IMR-90 (cell line): ENCODE measurements at regions not wholly inside any gene's neighbourhood (a gene's known extent, or its start where the extent isn't known, plus 50 kb on each side); places are given as distances from the start of the nearest gene placed in this dataset.

Source experiments
- ATAC-seq: fragments of 200-7000 bp; cut with Tn5 transposase; 2 replicates; pipeline ENCODE4 v1.9.1; 2020; ENCODE audit warnings: low read depth, mild to moderate bottlenecking, moderate library complexity
- BruUV-seq: library from RNA; stranded (reverse); fragments of 400-500 nt; replicated peaks from 2 replicates; lab custom pipeline; 2021; lab: Mats Ljungman, UMichigan
- CTCF ChIA-PET: fragments of 300-600 bp; formaldehyde crosslinking; extraction: SDS; loops from one replicate; lab custom pipeline; 2021; ENCODE audit warnings: antibody characterized with exemption; lab: Yijun Ruan, JAX
- POLR2A ChIA-PET: fragments of 300-600 bp; sonication (Branson Sonifier 250); formaldehyde crosslinking; loops from one replicate; lab custom pipeline; 2022; ENCODE audit warnings: antibody characterized with exemption; ENCODE audit not compliant: unreplicated experiment; lab: Charles Lee
- DNase-seq: peaks from one replicate; pipeline ENCODE4 v3.0.0; 2013
- H2AFZ ChIP-seq: replicated peaks from 2 replicates; pipeline ENCODE3; 2013; ENCODE audit warnings: low read length, mild to moderate bottlenecking; ENCODE audit not compliant: poor library complexity
- H2AK5ac ChIP-seq: 2 replicates; pipeline ENCODE4 v1.6.1; 2013; ENCODE audit warnings: low read depth, low read length, inconsistent platforms
- H2AK9ac ChIP-seq: replicated peaks from 2 replicates; pipeline ENCODE3; 2013; ENCODE audit warnings: mild to moderate bottlenecking, low read depth, low read length, moderate library complexity; ENCODE audit not compliant: poor library complexity
- H2BK120ac ChIP-seq: 2 replicates; pipeline ENCODE4 v1.6.1; 2013; ENCODE audit warnings: low read depth, low read length, inconsistent platforms
- H2BK15ac ChIP-seq: 3 replicates; pipeline ENCODE4 v1.6.1; 2013; ENCODE audit warnings: low read depth, low read length, inconsistent platforms
- H2BK20ac ChIP-seq: 2 replicates; pipeline ENCODE4 v1.6.1; 2013; ENCODE audit warnings: low read depth, mild to moderate bottlenecking, inconsistent platforms, low read length, moderate library complexity
- H2BK5ac ChIP-seq: 2 replicates; pipeline ENCODE4 v1.6.1; 2013; ENCODE audit warnings: mild to moderate bottlenecking, low read depth, low read length, inconsistent platforms; ENCODE audit not compliant: poor library complexity, severe bottlenecking
- H3K14ac ChIP-seq: replicated peaks from 2 replicates; pipeline ENCODE4 v1.6.1; 2013; ENCODE audit warnings: low read depth, low read length, inconsistent platforms
- H3K18ac ChIP-seq: 2 replicates; pipeline ENCODE4 v1.6.1; 2013; ENCODE audit warnings: low read depth, low read length, control low read depth
- H3K23ac ChIP-seq: 2 replicates; pipeline ENCODE4 v1.6.1; 2013; ENCODE audit warnings: low read depth, low read length, inconsistent platforms
- H3K27ac ChIP-seq: 2 replicates; pipeline ENCODE4 v1.5.1; 2013; ENCODE audit warnings: mild to moderate bottlenecking, control low read depth, low read length; ENCODE audit not compliant: insufficient read depth
- H3K27me3 ChIP-seq: 2 replicates; pipeline ENCODE4 v1.6.1; 2013; ENCODE audit warnings: low read length; ENCODE audit not compliant: control insufficient read depth, insufficient read depth
- H3K36me3 ChIP-seq: 2 replicates; pipeline ENCODE4 v1.6.1; 2013; ENCODE audit warnings: low read length, mixed read lengths; ENCODE audit not compliant: control insufficient read depth, insufficient read depth
- H3K4ac ChIP-seq: 2 replicates; pipeline ENCODE4 v1.6.1; 2013; ENCODE audit warnings: low read depth, low read length, inconsistent platforms
- H3K4me1 ChIP-seq: 2 replicates; pipeline ENCODE4 v1.6.1; 2013; ENCODE audit warnings: low read length, mixed read lengths; ENCODE audit not compliant: control insufficient read depth, insufficient read depth
- H3K4me2 ChIP-seq: 2 replicates; pipeline ENCODE4 v1.6.1; 2013; ENCODE audit warnings: low read depth, mild to moderate bottlenecking, control low read depth, low read length, moderate library complexity
- H3K4me3 ChIP-seq: 2 replicates; pipeline ENCODE4 v1.5.1; 2013; ENCODE audit warnings: low read depth, mild to moderate bottlenecking, control low read depth, low read length, moderate library complexity; ENCODE audit not compliant: insufficient read depth
- H3K56ac ChIP-seq: 2 replicates; pipeline ENCODE4 v1.6.1; 2013; ENCODE audit warnings: low read length, inconsistent platforms; ENCODE audit not compliant: insufficient read depth; ENCODE audit errors: extremely low read depth
- H3K79me1 ChIP-seq, 2 experiments: 2 replicates each; pipeline ENCODE4 v1.6.1; 2013; ENCODE audit warnings: low read length in 2 of 2, inconsistent platforms in 1 of 2, low read depth in 1 of 2
- H3K9ac ChIP-seq: 2 replicates; pipeline ENCODE4 v1.6.1; 2013; ENCODE audit warnings: low read depth, low read length, control low read depth
- H3K9me1 ChIP-seq: 2 replicates; pipeline ENCODE4 v1.6.1; 2013; ENCODE audit warnings: low read length, inconsistent platforms; ENCODE audit not compliant: insufficient read depth
- H3K9me3 ChIP-seq: 2 replicates; pipeline ENCODE4 v1.6.1; 2013; ENCODE audit warnings: low read length; ENCODE audit not compliant: control insufficient read depth, insufficient read depth
- H4K20me1 ChIP-seq: 2 replicates; pipeline ENCODE4 v1.6.1; 2013; ENCODE audit warnings: low read length, inconsistent platforms; ENCODE audit not compliant: insufficient read depth
- H4K5ac ChIP-seq: 2 replicates; pipeline ENCODE4 v1.6.1; 2013; ENCODE audit warnings: mild to moderate bottlenecking, low read depth, low read length, control low read depth
- H4K8ac ChIP-seq, 2 experiments: 2 replicates each; pipeline ENCODE4 v1.6.1; 2013; ENCODE audit warnings: low read depth in 2 of 2, low read length in 2 of 2, control low read depth in 1 of 2, inconsistent platforms in 1 of 2
- H4K91ac ChIP-seq: 2 replicates; pipeline ENCODE4 v1.6.1; 2013; ENCODE audit warnings: low read depth, low read length, inconsistent platforms; ENCODE audit not compliant: insufficient read depth
- BHLHE40 ChIP-seq: fragments of 150-350 bp; IDR thresholded peaks from 2 replicates; pipeline ENCODE4 v1.6.1; 2016; ENCODE audit warnings: mild to moderate bottlenecking, low read depth, low read length
- CEBPB ChIP-seq: IDR thresholded peaks from 2 replicates; pipeline ENCODE4 v1.6.1; 2012; ENCODE audit warnings: low read depth, low read length, improper control_type of control experiment
- CHD1 ChIP-seq: IDR thresholded peaks from 2 replicates; pipeline ENCODE4 v1.6.1; 2012; ENCODE audit warnings: low read depth, low read length, improper control_type of control experiment
- CTCF ChIP-seq: conservative IDR thresholded peaks from 2 replicates; pipeline ENCODE4 v1.5.1; 2012; ENCODE audit warnings: mild to moderate bottlenecking, low read depth, low read length, improper control_type of control experiment
- ELK1 ChIP-seq: fragments of 150-350 bp; IDR thresholded peaks from 2 replicates; pipeline ENCODE4 v1.6.1; 2016; ENCODE audit warnings: low read depth, mild to moderate bottlenecking, low read length, moderate library complexity, borderline replicate concordance
- FOS ChIP-seq: fragments of 150-350 bp; IDR thresholded peaks from 2 replicates; pipeline ENCODE4 v1.6.1; 2016; ENCODE audit warnings: low read depth, low read length
- MAFK ChIP-seq: IDR thresholded peaks from 2 replicates; pipeline ENCODE4 v1.6.1; 2012; ENCODE audit warnings: low read depth, low read length, improper control_type of control experiment
- MAZ ChIP-seq: IDR thresholded peaks from 2 replicates; pipeline ENCODE4 v1.6.1; 2012; ENCODE audit warnings: low read depth, mild to moderate bottlenecking, low read length, improper control_type of control experiment, moderate library complexity, borderline replicate concordance
- MXI1 ChIP-seq: IDR thresholded peaks from 2 replicates; pipeline ENCODE4 v1.6.1; 2012; ENCODE audit warnings: low read depth, mild to moderate bottlenecking, low read length, moderate library complexity, borderline replicate concordance
- NFE2L2 ChIP-seq: fragments of 150-350 bp; IDR thresholded peaks from 2 replicates; pipeline ENCODE4 v1.6.1; 2016; ENCODE audit warnings: low read depth, mild to moderate bottlenecking, low read length
- POLR2A ChIP-seq: IDR thresholded peaks from 2 replicates; pipeline ENCODE4 v1.6.1; 2012; ENCODE audit warnings: mild to moderate bottlenecking, low read depth, low read length
- RAD21 ChIP-seq: IDR thresholded peaks from 2 replicates; pipeline ENCODE4 v1.6.1; 2012; ENCODE audit warnings: low read length, improper control_type of control experiment
- RCOR1 ChIP-seq: IDR thresholded peaks from 2 replicates; pipeline ENCODE4 v1.6.1; 2012; ENCODE audit warnings: mild to moderate bottlenecking, low read length, improper control_type of control experiment; ENCODE audit not compliant: insufficient replicate concordance
- RFX5 ChIP-seq: IDR thresholded peaks from 2 replicates; pipeline ENCODE4 v1.8.0; 2012; ENCODE audit warnings: low read depth, mild to moderate bottlenecking, low read length, moderate library complexity
- SMC3 ChIP-seq: fragments of 150-350 bp; IDR thresholded peaks from 2 replicates; pipeline ENCODE4 v1.6.1; 2016; ENCODE audit warnings: low read depth, mild to moderate bottlenecking, antibody characterized with exemption, low read length, moderate library complexity
- USF2 ChIP-seq: fragments of 150-350 bp; IDR thresholded peaks from 2 replicates; pipeline ENCODE4 v1.6.1; 2017; ENCODE audit warnings: mild to moderate bottlenecking, antibody characterized with exemption, low read length, low read depth
- whole genome bisulfite sequencing, 2 experiments: methylation state at CpG; one replicate each; pipeline versions ENCODE4 v1.1.5 to v1.1.7; 2013; ENCODE audit warnings: missing lambda C conversion rate in 2 of 2; ENCODE audit not compliant: insufficient read length in 1 of 2; ENCODE audit errors: extremely low coverage in 2 of 2; 5-methylcytosine and 5-hydroxymethylcytosine counted together
- dilution Hi-C: fragments of 300-500 bp; cut with HindIII; formaldehyde crosslinking; loops from one replicate; pipeline ENCODE4 v1.14.3; 2018; ENCODE audit warnings: low sequenced_read_pairs; ENCODE audit not compliant: unreplicated experiment
- in situ Hi-C: fragments of 300-500 bp; cut with MboI; formaldehyde crosslinking; loops from 3 replicates; pipeline ENCODE4 v1.14.3; 2019; ENCODE audit warnings: low sequenced_read_pairs, inconsistent platforms, mixed read lengths
- intact Hi-C: fragments of 100-400 bp; cut with micrococcal nuclease; formaldehyde crosslinking; loops from 2 replicates; pipeline ENCODE4 v1.10.0; 2022

GRCh38 chr4:123546573-123547060, 150.0 kb downstream of the SPRY1 start:
- Histone ChIP-seq H4K20me1 (no peaks in the 10 kb centered on the region), H2BK120ac (no peak overlapping the region), H3K4me1 (no peaks in the 10 kb centered on the region), H2AFZ (no peak overlapping the region), H2AK5ac (no peak overlapping the region), H3K14ac (no peak overlapping the region), H4K8ac (no peak overlapping the region), H2BK15ac (no peak overlapping the region), H3K56ac (no peak overlapping the region), H3K27me3 (no peaks in the 10 kb centered on the region), H3K27ac (no peak overlapping the region), H3K79me1 (no peaks in the 10 kb centered on the region), H3K4me3 (no peak overlapping the region), H3K4ac (no peak overlapping the region), H3K9ac (no peak overlapping the region), H2AK9ac (no peak overlapping the region), H3K9me3 (peaks cover 4% of the 10 kb centered on the region), H3K36me3 (no peaks in the 10 kb centered on the region), H3K9me1 (no peaks in the 10 kb centered on the region), H4K91ac (no peak overlapping the region), H3K4me2 (no peak overlapping the region), H2BK20ac (no peak overlapping the region), H4K5ac (no peak overlapping the region), H2BK5ac (no peak overlapping the region), H3K23ac (no peak overlapping the region), H3K18ac (no peak overlapping the region)
- ChIA-PET POLR2A (no interaction called here), CTCF (no interaction called here)
- ATAC-seq (no peak), DNase-seq (no peak)
- no peak for TF ChIP-seq FOS
- no peak for TF ChIP-seq MXI1
- no peak for TF ChIP-seq CTCF
- TF ChIP-seq MAZ: no peak
- TF ChIP-seq USF2: no peak
- no peak for TF ChIP-seq ELK1
- TF ChIP-seq CHD1: no peak
- no peak for TF ChIP-seq RFX5
- TF ChIP-seq NFE2L2: no peak
- no peak for TF ChIP-seq BHLHE40
- no peak for TF ChIP-seq CEBPB
- no peak for TF ChIP-seq RAD21
- TF ChIP-seq RCOR1: no peak
- TF ChIP-seq POLR2A: no peak
- no peak for TF ChIP-seq MAFK
- TF ChIP-seq SMC3: no peak
- intact Hi-C loops: no loop called here
- WGBS, 2 experiments: 76% methylated on average over 4 of the region's 9 CpGs; no CpG with 5 or more reads in 1 of the 2 experiments
- BruUV-seq: no TSS peak
- dilution Hi-C loops: no loop called here
- in situ Hi-C loops: no loop called here
